ENCODE measurements at regions not wholly inside any gene's neighbourhood (a gene's known extent, or its start where the extent isn't known, plus 50 kb on each side); places are given as distances from the start of the nearest gene placed in this dataset.

- TF ChIP-seq, protein P1, sequence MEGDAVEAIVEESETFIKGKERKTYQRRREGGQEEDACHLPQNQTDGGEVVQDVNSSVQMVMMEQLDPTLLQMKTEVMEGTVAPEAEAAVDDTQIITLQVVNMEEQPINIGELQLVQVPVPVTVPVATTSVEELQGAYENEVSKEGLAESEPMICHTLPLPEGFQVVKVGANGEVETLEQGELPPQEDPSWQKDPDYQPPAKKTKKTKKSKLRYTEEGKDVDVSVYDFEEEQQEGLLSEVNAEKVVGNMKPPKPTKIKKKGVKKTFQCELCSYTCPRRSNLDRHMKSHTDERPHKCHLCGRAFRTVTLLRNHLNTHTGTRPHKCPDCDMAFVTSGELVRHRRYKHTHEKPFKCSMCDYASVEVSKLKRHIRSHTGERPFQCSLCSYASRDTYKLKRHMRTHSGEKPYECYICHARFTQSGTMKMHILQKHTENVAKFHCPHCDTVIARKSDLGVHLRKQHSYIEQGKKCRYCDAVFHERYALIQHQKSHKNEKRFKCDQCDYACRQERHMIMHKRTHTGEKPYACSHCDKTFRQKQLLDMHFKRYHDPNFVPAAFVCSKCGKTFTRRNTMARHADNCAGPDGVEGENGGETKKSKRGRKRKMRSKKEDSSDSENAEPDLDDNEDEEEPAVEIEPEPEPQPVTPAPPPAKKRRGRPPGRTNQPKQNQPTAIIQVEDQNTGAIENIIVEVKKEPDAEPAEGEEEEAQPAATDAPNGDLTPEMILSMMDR (IDR thresholded peaks at IDR 0.05): no peak
- H3K9me3 ChIP-seq: no peaks in the 10 kb centered on the region
- H3K27ac ChIP-seq: no peak overlapping the region
- no peaks in the 10 kb centered on the region for H3K36me3 ChIP-seq (ENCODE audit: insufficient read depth in 1 of 2, low read depth in 1 of 2)
- H3K4me3 ChIP-seq: no peak overlapping the region
- H3K4me1 ChIP-seq: no peaks in the 10 kb centered on the region
- ATAC-seq: no peak
- H3K27me3 ChIP-seq (ENCODE audit: insufficient read depth in 3 of 3, low read length in 2 of 3): peaks cover 0 to 2% (median 0%) of the 10 kb centered on the region in 3 donors
- intact Hi-C loops (cut with DNase I): no loop called here
- DNase-seq: peak; percentile 3 to 17
- WGBS, 3 donors: 76 to 81% (median 80%) methylated on average over 27 to 28 of the region's 28 CpGs
Observed at GRCh38 chr12:34298176-34298970, 276.1 kb downstream of the ALG10 start.

- Histone ChIP-seq H3K9me3 (no peaks in the 10 kb centered on the region), H3K27ac (no peak overlapping the region), H3K27me3 (ENCODE audit: insufficient read depth in 3 of 3, low read length in 2 of 3) (peaks cover 0 to 2% (median 0%) of the 10 kb centered on the region in 3 donors), H3K4me1 (no peaks in the 10 kb centered on the region), H3K36me3 (ENCODE audit: insufficient read depth in 1 of 2, low read depth in 1 of 2) (no peaks in the 10 kb centered on the region), H3K4me3 (no peak overlapping the region)
- ATAC-seq: no peak
- TF ChIP-seq, protein P1 (IDR thresholded peaks at IDR 0.05): no peak
- intact Hi-C loops (cut with DNase I): no loop called here
- DNase-seq: peak; percentile 4 to 9
- 74 to 79% (median 76%) methylated on average over 35 of the region's 35 CpGs for WGBS, 3 donors
Observed at GRCh38 chr12:34298971-34299801, 276.9 kb downstream of the ALG10 start.

- H3K4me3 ChIP-seq: no peak overlapping the region
- no peak for ATAC-seq
- H3K27me3 ChIP-seq (ENCODE audit: insufficient read depth in 3 of 3, low read length in 2 of 3): peaks cover 0 to 2% (median 0%) of the 10 kb centered on the region in 3 donors
- peak; percentile 2 to 12 for DNase-seq
- intact Hi-C loops (cut with DNase I): no loop called here
- TF ChIP-seq, protein P1 (IDR thresholded peaks at IDR 0.05): no peak
- 69 to 76% (median 72%) methylated on average over 16 of the region's 16 CpGs for WGBS, 3 donors
- no peak overlapping the region for H3K27ac ChIP-seq
- no peaks in the 10 kb centered on the region for H3K36me3 ChIP-seq (ENCODE audit: insufficient read depth in 1 of 2, low read depth in 1 of 2)
- no peaks in the 10 kb centered on the region for H3K4me1 ChIP-seq
- no peaks in the 10 kb centered on the region for H3K9me3 ChIP-seq
Observed at GRCh38 chr12:34299802-34300193, 277.5 kb downstream of the ALG10 start.

GRCh38 chr12:34300376-34301250 lies 278.3 kb downstream of the ALG10 start:
- TF ChIP-seq, protein P1 (IDR thresholded peaks at IDR 0.05): no peak
- Histone ChIP-seq H3K9me3 (no peaks in the 10 kb centered on the region), H3K36me3 (ENCODE audit: insufficient read depth in 1 of 2, low read depth in 1 of 2) (no peaks in the 10 kb centered on the region), H3K27ac (no peak overlapping the region), H3K4me3 (no peak overlapping the region), H3K4me1 (no peaks in the 10 kb centered on the region), H3K27me3 (ENCODE audit: insufficient read depth in 3 of 3, low read length in 2 of 3) (peaks cover 0 to 2% (median 0%) of the 10 kb centered on the region in 3 donors)
- DNase-seq (peak in 1 of 2 donors; percentile 28), ATAC-seq (no peak)
- intact Hi-C loops (cut with DNase I): no loop called here
- 82 to 86% (median 85%) methylated on average over 34 of the region's 34 CpGs for WGBS, 3 donors

All from psoas muscle (tissue), 7 donors.